ENCODE measurements at regions not wholly inside any gene's neighbourhood (a gene's known extent, or its start where the extent isn't known, plus 50 kb on each side); places are given as distances from the start of the nearest gene placed in this dataset.

- TF ChIP-seq ESRRG (CRISPR knock-in tag; IDR thresholded peaks at IDR 0.05) (no peak), ZNF565 (CRISPR knock-in tag; conservative IDR thresholded peaks at IDR 0.05; ENCODE audit: low read depth) (no peak), CREB5 (CRISPR knock-in tag; IDR thresholded peaks at IDR 0.05; ENCODE audit: low read depth) (no peak), CSDC2 (CRISPR knock-in tag; IDR thresholded peaks at IDR 0.05) (no peak), ZFP3 (CRISPR knock-in tag; IDR thresholded peaks at IDR 0.05) (no peak), ARNTL (CRISPR knock-in tag; IDR thresholded peaks at IDR 0.05; ENCODE audit: borderline replicate concordance, low read depth) (no peak), TSHZ2 (CRISPR knock-in tag; IDR thresholded peaks at IDR 0.05) (no peak), RARB (CRISPR knock-in tag; IDR thresholded peaks at IDR 0.05) (no peak), TOX (CRISPR knock-in tag; IDR thresholded peaks at IDR 0.05; ENCODE audit: borderline replicate concordance) (no peak), PATZ1 (CRISPR knock-in tag; IDR thresholded peaks at IDR 0.05; ENCODE audit: borderline replicate concordance) (no peak), PPARA (CRISPR knock-in tag; IDR thresholded peaks at IDR 0.05; ENCODE audit: borderline replicate concordance) (no peak), TCF4 (CRISPR knock-in tag; IDR thresholded peaks at IDR 0.05; ENCODE audit: borderline replicate concordance) (no peak), GLIS3 (CRISPR knock-in tag; IDR thresholded peaks at IDR 0.05) (no peak), ZFP30 (CRISPR knock-in tag; IDR thresholded peaks at IDR 0.05) (no peak)
These were observed 594.6 kb downstream of the PTPRU start for GRCh38 chr1:29830916-29831315.
